K562 (cell line): ENCODE measurements at regions not wholly inside any gene's neighbourhood (a gene's known extent, or its start where the extent isn't known, plus 50 kb on each side); places are given as distances from the start of the nearest gene placed in this dataset.

Experiments used
- CBFA2T2 ChIP-seq: fragments of 450-650 bp; conservative IDR thresholded peaks from 2 replicates; pipeline ENCODE4 v1.6.1; 2017; ENCODE audit warnings: mild to moderate bottlenecking
- DIDO1 ChIP-seq: fragments of 450-650 bp; IDR thresholded peaks from 2 replicates; pipeline ENCODE4 v1.6.1; 2016; ENCODE audit warnings: low read depth, missing biosample characterization, missing genetic modification characterization
- EGR1 ChIP-seq: fragments of 450-650 bp; conservative IDR thresholded peaks from 2 replicates; pipeline ENCODE4 v1.6.1; 2017; ENCODE audit warnings: mild to moderate bottlenecking
- POLR3G ChIP-seq: IDR thresholded peaks from 2 replicates; pipeline ENCODE4 v1.6.1; 2011; ENCODE audit not compliant: insufficient read length, insufficient replicate concordance; ENCODE audit errors: extremely low read depth
- TF ChIP-seq, protein P1 (sequence below): sonication (generic); formaldehyde crosslinking; IDR thresholded peaks from 2 replicates; pipeline ENCODE4 v1.8.0; 2023; ENCODE audit warnings: missing genetic modification reagents, mild to moderate bottlenecking, borderline replicate concordance
- TF ChIP-seq, protein P2 (sequence below): fragments of 450-650 bp; IDR thresholded peaks from 2 replicates; pipeline ENCODE4 v1.6.1; 2017; ENCODE audit warnings: antibody characterized with exemption, mild to moderate bottlenecking

DNA sequence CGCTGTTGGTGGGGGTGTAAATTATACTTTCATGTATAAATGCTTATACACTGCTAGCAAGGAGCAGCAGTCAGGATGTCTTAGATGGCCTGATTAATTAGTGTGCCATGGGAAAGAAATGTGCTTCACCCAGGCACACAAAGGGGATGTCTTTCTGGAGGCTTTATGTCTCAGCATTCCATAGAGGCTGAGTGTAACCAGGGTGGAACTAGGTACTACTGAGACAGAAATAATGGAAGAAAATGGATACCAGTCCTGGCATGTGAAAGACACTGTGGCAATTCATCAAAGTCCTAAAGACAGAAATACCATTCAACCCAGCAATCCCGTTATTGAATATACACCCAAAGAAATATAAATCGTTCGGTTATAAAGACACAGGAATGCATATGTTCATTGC lies 52.5 kb downstream of the PF4 start (continued):
- TF ChIP-seq, protein P1, sequence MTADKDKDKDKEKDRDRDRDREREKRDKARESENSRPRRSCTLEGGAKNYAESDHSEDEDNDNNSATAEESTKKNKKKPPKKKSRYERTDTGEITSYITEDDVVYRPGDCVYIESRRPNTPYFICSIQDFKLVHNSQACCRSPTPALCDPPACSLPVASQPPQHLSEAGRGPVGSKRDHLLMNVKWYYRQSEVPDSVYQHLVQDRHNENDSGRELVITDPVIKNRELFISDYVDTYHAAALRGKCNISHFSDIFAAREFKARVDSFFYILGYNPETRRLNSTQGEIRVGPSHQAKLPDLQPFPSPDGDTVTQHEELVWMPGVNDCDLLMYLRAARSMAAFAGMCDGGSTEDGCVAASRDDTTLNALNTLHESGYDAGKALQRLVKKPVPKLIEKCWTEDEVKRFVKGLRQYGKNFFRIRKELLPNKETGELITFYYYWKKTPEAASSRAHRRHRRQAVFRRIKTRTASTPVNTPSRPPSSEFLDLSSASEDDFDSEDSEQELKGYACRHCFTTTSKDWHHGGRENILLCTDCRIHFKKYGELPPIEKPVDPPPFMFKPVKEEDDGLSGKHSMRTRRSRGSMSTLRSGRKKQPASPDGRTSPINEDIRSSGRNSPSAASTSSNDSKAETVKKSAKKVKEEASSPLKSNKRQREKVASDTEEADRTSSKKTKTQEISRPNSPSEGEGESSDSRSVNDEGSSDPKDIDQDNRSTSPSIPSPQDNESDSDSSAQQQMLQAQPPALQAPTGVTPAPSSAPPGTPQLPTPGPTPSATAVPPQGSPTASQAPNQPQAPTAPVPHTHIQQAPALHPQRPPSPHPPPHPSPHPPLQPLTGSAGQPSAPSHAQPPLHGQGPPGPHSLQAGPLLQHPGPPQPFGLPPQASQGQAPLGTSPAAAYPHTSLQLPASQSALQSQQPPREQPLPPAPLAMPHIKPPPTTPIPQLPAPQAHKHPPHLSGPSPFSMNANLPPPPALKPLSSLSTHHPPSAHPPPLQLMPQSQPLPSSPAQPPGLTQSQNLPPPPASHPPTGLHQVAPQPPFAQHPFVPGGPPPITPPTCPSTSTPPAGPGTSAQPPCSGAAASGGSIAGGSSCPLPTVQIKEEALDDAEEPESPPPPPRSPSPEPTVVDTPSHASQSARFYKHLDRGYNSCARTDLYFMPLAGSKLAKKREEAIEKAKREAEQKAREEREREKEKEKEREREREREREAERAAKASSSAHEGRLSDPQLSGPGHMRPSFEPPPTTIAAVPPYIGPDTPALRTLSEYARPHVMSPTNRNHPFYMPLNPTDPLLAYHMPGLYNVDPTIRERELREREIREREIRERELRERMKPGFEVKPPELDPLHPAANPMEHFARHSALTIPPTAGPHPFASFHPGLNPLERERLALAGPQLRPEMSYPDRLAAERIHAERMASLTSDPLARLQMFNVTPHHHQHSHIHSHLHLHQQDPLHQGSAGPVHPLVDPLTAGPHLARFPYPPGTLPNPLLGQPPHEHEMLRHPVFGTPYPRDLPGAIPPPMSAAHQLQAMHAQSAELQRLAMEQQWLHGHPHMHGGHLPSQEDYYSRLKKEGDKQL (CRISPR knock-in tag), result no peak
- no peak for TF ChIP-seq DIDO1 (tag)
- no peak for TF ChIP-seq CBFA2T2
- no peak for TF ChIP-seq EGR1
- TF ChIP-seq, protein P2, sequence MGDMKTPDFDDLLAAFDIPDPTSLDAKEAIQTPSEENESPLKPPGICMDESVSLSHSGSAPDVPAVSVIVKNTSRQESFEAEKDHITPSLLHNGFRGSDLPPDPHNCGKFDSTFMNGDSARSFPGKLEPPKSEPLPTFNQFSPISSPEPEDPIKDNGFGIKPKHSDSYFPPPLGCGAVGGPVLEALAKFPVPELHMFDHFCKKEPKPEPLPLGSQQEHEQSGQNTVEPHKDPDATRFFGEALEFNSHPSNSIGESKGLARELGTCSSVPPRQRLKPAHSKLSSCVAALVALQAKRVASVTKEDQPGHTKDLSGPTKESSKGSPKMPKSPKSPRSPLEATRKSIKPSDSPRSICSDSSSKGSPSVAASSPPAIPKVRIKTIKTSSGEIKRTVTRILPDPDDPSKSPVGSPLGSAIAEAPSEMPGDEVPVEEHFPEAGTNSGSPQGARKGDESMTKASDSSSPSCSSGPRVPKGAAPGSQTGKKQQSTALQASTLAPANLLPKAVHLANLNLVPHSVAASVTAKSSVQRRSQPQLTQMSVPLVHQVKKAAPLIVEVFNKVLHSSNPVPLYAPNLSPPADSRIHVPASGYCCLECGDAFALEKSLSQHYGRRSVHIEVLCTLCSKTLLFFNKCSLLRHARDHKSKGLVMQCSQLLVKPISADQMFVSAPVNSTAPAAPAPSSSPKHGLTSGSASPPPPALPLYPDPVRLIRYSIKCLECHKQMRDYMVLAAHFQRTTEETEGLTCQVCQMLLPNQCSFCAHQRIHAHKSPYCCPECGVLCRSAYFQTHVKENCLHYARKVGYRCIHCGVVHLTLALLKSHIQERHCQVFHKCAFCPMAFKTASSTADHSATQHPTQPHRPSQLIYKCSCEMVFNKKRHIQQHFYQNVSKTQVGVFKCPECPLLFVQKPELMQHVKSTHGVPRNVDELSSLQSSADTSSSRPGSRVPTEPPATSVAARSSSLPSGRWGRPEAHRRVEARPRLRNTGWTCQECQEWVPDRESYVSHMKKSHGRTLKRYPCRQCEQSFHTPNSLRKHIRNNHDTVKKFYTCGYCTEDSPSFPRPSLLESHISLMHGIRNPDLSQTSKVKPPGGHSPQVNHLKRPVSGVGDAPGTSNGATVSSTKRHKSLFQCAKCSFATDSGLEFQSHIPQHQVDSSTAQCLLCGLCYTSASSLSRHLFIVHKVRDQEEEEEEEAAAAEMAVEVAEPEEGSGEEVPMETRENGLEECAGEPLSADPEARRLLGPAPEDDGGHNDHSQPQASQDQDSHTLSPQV, result no peak
- no peak for TF ChIP-seq POLR3G
